Urothelium cell line (cell line): ENCODE measurements at regions not wholly inside any gene's neighbourhood (a gene's known extent, or its start where the extent isn't known, plus 50 kb on each side); places are given as distances from the start of the nearest gene placed in this dataset.
"Not testable (repeated sequence)": the region's sequence is repeated elsewhere in the genome, so short reads cannot be mapped to it uniquely, and the experiment has no call there.

ENCODE experiments used
- DNase-seq: peaks from one replicate; pipeline ENCODE4 v3.0.0; 2011; ENCODE audit warnings: low spot score, mixed read lengths
- FAIRE-seq: peaks from 2 replicates; lab custom pipeline; 2011; peaks lifted over from hg19 to GRCh38; lab: Jason Lieb, UNC

GRCh38 chr20:1811621-1812498 lies 83.3 kb upstream of the SIRPA start:
- no peak for FAIRE-seq
- DNase-seq, result no peak

GRCh38 chr20:1810926-1811620 lies 84.1 kb upstream of the SIRPA start:
- no peak for DNase-seq
- no peak for FAIRE-seq

- DNase-seq (no peak), FAIRE-seq (no peak)
Measured at GRCh38 chr20:1810572-1810925, 84.7 kb upstream of the SIRPA start.

GRCh38 chr20:1809611-1810510 lies 85.3 kb upstream of the SIRPA start:
- DNase-seq (peak; percentile 40), FAIRE-seq (peak; percentile 62)

- peak; percentile 81 for DNase-seq
- peak; percentile 48 for FAIRE-seq
Measured at GRCh38 chr20:1809131-1809572, 86.1 kb upstream of the SIRPA start.

- DNase-seq (no peak), FAIRE-seq (no peak)
Measured at GRCh38 chr20:1808101-1808500, 87.1 kb upstream of the SIRPA start.

GRCh38 chr20:1807394-1807793 lies 87.8 kb upstream of the SIRPA start:
- DNase-seq, result no peak

GRCh38 chr20:1806456-1806855 lies 88.8 kb upstream of the SIRPA start:
- FAIRE-seq, result no peak
- no peak for DNase-seq

More at GRCh38 chr20:1807394-1807793, 87.8 kb upstream of the SIRPA start:
- no peak for FAIRE-seq

- no peak for FAIRE-seq
- DNase-seq, result no peak
Measured at GRCh38 chr20:1805816-1806215, 89.4 kb upstream of the SIRPA start.

GRCh38 chr20:1805161-1805581 lies 90.0 kb upstream of the SIRPA start:
- FAIRE-seq (no peak), DNase-seq (peak; percentile 29)

GRCh38 chr20:1804554-1804956 lies 90.7 kb upstream of the SIRPA start:
- no peak for DNase-seq
- no peak for FAIRE-seq

- no peak for DNase-seq
- peak; percentile 17 for FAIRE-seq
Measured at GRCh38 chr20:1803932-1804501, 91.2 kb upstream of the SIRPA start.

- FAIRE-seq, result no peak
- no peak for DNase-seq
Measured at GRCh38 chr20:1803061-1803931, 91.9 kb upstream of the SIRPA start.

GRCh38 chr20:1802385-1803060 lies 92.7 kb upstream of the SIRPA start:
- DNase-seq (peak; percentile 69), FAIRE-seq (peak; percentile 50)

GRCh38 chr20:1801929-1802306 lies 93.3 kb upstream of the SIRPA start:
- DNase-seq, result no peak
- FAIRE-seq, result no peak

GRCh38 chr20:1801225-1801928 lies 93.8 kb upstream of the SIRPA start:
- FAIRE-seq, result no peak
- DNase-seq, result no peak

- no peak for DNase-seq
- FAIRE-seq, result no peak
Measured at GRCh38 chr20:1800777-1801176, 94.4 kb upstream of the SIRPA start.

- no peak for FAIRE-seq
- no peak for DNase-seq
Measured at GRCh38 chr20:1800180-1800579, 95.0 kb upstream of the SIRPA start.

GRCh38 chr20:1799746-1800145 lies 95.5 kb upstream of the SIRPA start:
- not testable (repeated sequence) for FAIRE-seq, DNase-seq
